ENCODE measurements at regions not wholly inside any gene's neighbourhood (a gene's known extent, or its start where the extent isn't known, plus 50 kb on each side); places are given as distances from the start of the nearest gene placed in this dataset.

- DNase-seq (no peak), ATAC-seq (no peak)
- intact Hi-C loops (cut with micrococcal nuclease), result no loop called here
Measured at GRCh38 chr6:168794491-168794890, 353.5 kb downstream of the SMOC2 start.

- DNase-seq, result no peak
- intact Hi-C loops (cut with micrococcal nuclease), result no loop called here
- ATAC-seq, result no peak
Measured at GRCh38 chr6:168793649-168794048, 352.7 kb downstream of the SMOC2 start.

- intact Hi-C loops (cut with micrococcal nuclease), result no loop called here
- ATAC-seq (no peak), DNase-seq (no peak)
Measured at GRCh38 chr6:168791917-168792316, 350.9 kb downstream of the SMOC2 start.

GRCh38 chr6:168789699-168790098 is 348.7 kb downstream of the SMOC2 start:
- no peak for DNase-seq
- no peak for ATAC-seq
- intact Hi-C loops (cut with micrococcal nuclease), result no loop called here

GRCh38 chr6:168785720-168786511 is 344.9 kb downstream of the SMOC2 start:
- intact Hi-C loops (cut with micrococcal nuclease), result no loop called here
- DNase-seq (no peak), ATAC-seq (no peak)

- ATAC-seq (no peak), DNase-seq (no peak)
- intact Hi-C loops (cut with micrococcal nuclease), result no loop called here
Measured at GRCh38 chr6:168784426-168784825, 343.4 kb downstream of the SMOC2 start.

GRCh38 chr6:168783720-168784119 is 342.7 kb downstream of the SMOC2 start:
- no peak for ATAC-seq
- DNase-seq, result no peak
- intact Hi-C loops (cut with micrococcal nuclease), result no loop called here

GRCh38 chr6:168782187-168782751 is 341.3 kb downstream of the SMOC2 start:
- no peak for ATAC-seq
- intact Hi-C loops (cut with micrococcal nuclease), result no loop called here
- DNase-seq, result no peak

GRCh38 chr6:168778201-168778600 is 337.2 kb downstream of the SMOC2 start:
- intact Hi-C loops (cut with micrococcal nuclease), result no loop called here
- peak; percentile 98 for ATAC-seq
- DNase-seq, result peak; percentile 73

- ATAC-seq (no peak), DNase-seq (no peak)
- intact Hi-C loops (cut with micrococcal nuclease), result no loop called here
Measured at GRCh38 chr6:168774381-168774780, 333.4 kb downstream of the SMOC2 start.

GRCh38 chr6:168773788-168774187 is 332.8 kb downstream of the SMOC2 start:
- ATAC-seq (no peak), DNase-seq (no peak)
- intact Hi-C loops (cut with micrococcal nuclease), result no loop called here

- intact Hi-C loops (cut with micrococcal nuclease), result no loop called here
- no peak for ATAC-seq
- DNase-seq, result no peak
Measured at GRCh38 chr6:168765752-168766151, 324.8 kb downstream of the SMOC2 start.

GRCh38 chr6:168756009-168756634 is 315.1 kb downstream of the SMOC2 start:
- intact Hi-C loops (cut with micrococcal nuclease), result no loop called here
- ATAC-seq (peak; percentile 91), DNase-seq (no peak)

- ATAC-seq, result no peak
- intact Hi-C loops (cut with micrococcal nuclease), result no loop called here
- DNase-seq, result no peak
Measured at GRCh38 chr6:168746643-168747042, 305.7 kb downstream of the SMOC2 start.

GRCh38 chr6:168746013-168746412 is 305.0 kb downstream of the SMOC2 start:
- DNase-seq (no peak), ATAC-seq (no peak)
- intact Hi-C loops (cut with micrococcal nuclease), result no loop called here

- intact Hi-C loops (cut with micrococcal nuclease), result no loop called here
- no peak for DNase-seq
Measured at GRCh38 chr6:168744861-168745260, 303.9 kb downstream of the SMOC2 start.

GRCh38 chr6:168741942-168742782 is 301.2 kb downstream of the SMOC2 start:
- ATAC-seq (no peak), DNase-seq (no peak)
- intact Hi-C loops (cut with micrococcal nuclease), result no loop called here

More at GRCh38 chr6:168744861-168745260, 303.9 kb downstream of the SMOC2 start:
- no peak for ATAC-seq

GRCh38 chr6:168741305-168741704 is 300.3 kb downstream of the SMOC2 start:
- ATAC-seq (no peak), DNase-seq (no peak)
- intact Hi-C loops (cut with micrococcal nuclease), result no loop called here

GRCh38 chr6:168739381-168739780 is 298.4 kb downstream of the SMOC2 start:
- DNase-seq (no peak), ATAC-seq (no peak)
- intact Hi-C loops (cut with micrococcal nuclease), result no loop called here

GRCh38 chr6:168737481-168737880 is 296.5 kb downstream of the SMOC2 start:
- intact Hi-C loops (cut with micrococcal nuclease), result no loop called here
- ATAC-seq, result no peak
- DNase-seq, result no peak
